DND-41 (cell line): ENCODE measurements at regions not wholly inside any gene's neighbourhood (a gene's known extent, or its start where the extent isn't known, plus 50 kb on each side); places are given as distances from the start of the nearest gene placed in this dataset.
"Not testable (repeated sequence)": the region's sequence is repeated elsewhere in the genome, so short reads cannot be mapped to it uniquely, and the experiment has no call there.

Experiments
- ATAC-seq: fragments of 200-7000 bp; cut with Tn5 transposase; 3 replicates; pipeline ENCODE4 v1.9.1; 2021; ENCODE audit warnings: low read depth; ENCODE audit not compliant: insufficient read depth
- DNase-seq: peaks from one replicate; pipeline ENCODE4 v3.0.0-alpha.2; 2020
- H2AFZ ChIP-seq: 2 replicates; pipeline ENCODE4 v1.6.0; 2012; ENCODE audit warnings: low read depth, low read length
- H3K27ac ChIP-seq: 2 replicates; pipeline ENCODE4 v1.5.1; 2012; ENCODE audit warnings: low read length, inconsistent platforms
- H3K27me3 ChIP-seq: fragments of 200-600 bp; sonication (generic); 2 replicates; pipeline ENCODE4 v1.6.0; 2012; ENCODE audit warnings: low read length, mild to moderate bottlenecking, inconsistent platforms; ENCODE audit not compliant: insufficient read depth, poor library complexity
- H3K36me3 ChIP-seq: 2 replicates; pipeline ENCODE4 v1.5.1; 2012; ENCODE audit warnings: low read length, inconsistent platforms; ENCODE audit not compliant: insufficient read depth
- H3K4me1 ChIP-seq: 2 replicates; pipeline ENCODE4 v1.5.1; 2012; ENCODE audit warnings: mild to moderate bottlenecking, low read length; ENCODE audit not compliant: insufficient read depth
- H3K4me2 ChIP-seq: 2 replicates; pipeline ENCODE4 v1.6.0; 2012; ENCODE audit warnings: mild to moderate bottlenecking, moderate library complexity, low read length, inconsistent platforms; ENCODE audit not compliant: insufficient read depth
- H3K4me3 ChIP-seq, 2 experiments: fragments of 200-600 bp in 1 of 2; shearing (Covaris generic) in 1 of 2; 2 replicates each; pipeline ENCODE4 v1.5.1; 2012 to 2016; ENCODE audit warnings: inconsistent platforms in 2 of 2, low read length in 2 of 2, mild to moderate bottlenecking in 2 of 2, low read depth in 1 of 2, moderate library complexity in 1 of 2
- H3K79me2 ChIP-seq: 2 replicates; pipeline ENCODE4 v1.6.0; 2012; ENCODE audit warnings: low read length, inconsistent platforms; ENCODE audit not compliant: insufficient read depth
- H3K9ac ChIP-seq: 2 replicates; pipeline ENCODE4 v1.6.0; 2012; ENCODE audit warnings: low read depth, mild to moderate bottlenecking, inconsistent platforms, low read length, moderate library complexity
- H3K9me3 ChIP-seq: 2 replicates; pipeline ENCODE4 v1.5.1; 2012; ENCODE audit warnings: low read length, moderate library complexity, mild to moderate bottlenecking, inconsistent platforms; ENCODE audit not compliant: insufficient read depth, severe bottlenecking
- H4K20me1 ChIP-seq: 2 replicates; pipeline ENCODE4 v1.6.0; 2012; ENCODE audit warnings: low read length; ENCODE audit not compliant: insufficient read depth
- EZH2 ChIP-seq: IDR thresholded peaks from 3 replicates; pipeline ENCODE4 v1.6.1; 2012; ENCODE audit warnings: borderline replicate concordance, low read depth, mild to moderate bottlenecking, moderate library complexity, low read length, inconsistent platforms; ENCODE audit not compliant: severe bottlenecking
- TF ChIP-seq, protein P1 (sequence below): IDR thresholded peaks from 2 replicates; pipeline ENCODE4 v1.5.1; 2012; ENCODE audit warnings: borderline replicate concordance, low read length, moderate library complexity, mild to moderate bottlenecking; ENCODE audit not compliant: poor library complexity, severe bottlenecking; ENCODE audit errors: extremely low read depth

- H3K36me3 ChIP-seq, result no peaks in the 10 kb centered on the region
- H3K27ac ChIP-seq, result no peak overlapping the region
- H3K27me3 ChIP-seq, result no peaks in the 10 kb centered on the region
- no peaks in the 10 kb centered on the region for H3K9me3 ChIP-seq
- H3K9ac ChIP-seq, result no peak overlapping the region
- TF ChIP-seq EZH2, result no peak
- TF ChIP-seq, protein P1, sequence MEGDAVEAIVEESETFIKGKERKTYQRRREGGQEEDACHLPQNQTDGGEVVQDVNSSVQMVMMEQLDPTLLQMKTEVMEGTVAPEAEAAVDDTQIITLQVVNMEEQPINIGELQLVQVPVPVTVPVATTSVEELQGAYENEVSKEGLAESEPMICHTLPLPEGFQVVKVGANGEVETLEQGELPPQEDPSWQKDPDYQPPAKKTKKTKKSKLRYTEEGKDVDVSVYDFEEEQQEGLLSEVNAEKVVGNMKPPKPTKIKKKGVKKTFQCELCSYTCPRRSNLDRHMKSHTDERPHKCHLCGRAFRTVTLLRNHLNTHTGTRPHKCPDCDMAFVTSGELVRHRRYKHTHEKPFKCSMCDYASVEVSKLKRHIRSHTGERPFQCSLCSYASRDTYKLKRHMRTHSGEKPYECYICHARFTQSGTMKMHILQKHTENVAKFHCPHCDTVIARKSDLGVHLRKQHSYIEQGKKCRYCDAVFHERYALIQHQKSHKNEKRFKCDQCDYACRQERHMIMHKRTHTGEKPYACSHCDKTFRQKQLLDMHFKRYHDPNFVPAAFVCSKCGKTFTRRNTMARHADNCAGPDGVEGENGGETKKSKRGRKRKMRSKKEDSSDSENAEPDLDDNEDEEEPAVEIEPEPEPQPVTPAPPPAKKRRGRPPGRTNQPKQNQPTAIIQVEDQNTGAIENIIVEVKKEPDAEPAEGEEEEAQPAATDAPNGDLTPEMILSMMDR, result no peak
- H4K20me1 ChIP-seq, result no peaks in the 10 kb centered on the region
- DNase-seq (no peak), ATAC-seq (no peak)
- no peaks in the 10 kb centered on the region for H3K4me1 ChIP-seq
- H3K4me2 ChIP-seq, result no peak overlapping the region
- H3K4me3 ChIP-seq, result no peak overlapping the region
- no peak overlapping the region for H2AFZ ChIP-seq
- no peaks in the 10 kb centered on the region for H3K79me2 ChIP-seq
These were observed 133.2 kb upstream of the IGFBP3 start for GRCh38 chr7:46054272-46054671.

GRCh38 chr7:46047581-46047980, 126.5 kb upstream of the IGFBP3 start:
- Histone ChIP-seq H2AFZ (no peak overlapping the region), H3K4me1 (no peaks in the 10 kb centered on the region), H3K4me3 (no peak overlapping the region), H3K9me3 (no peaks in the 10 kb centered on the region), H3K36me3 (no peaks in the 10 kb centered on the region), H3K9ac (no peak overlapping the region), H4K20me1 (no peaks in the 10 kb centered on the region), H3K4me2 (no peak overlapping the region), H3K79me2 (no peaks in the 10 kb centered on the region), H3K27me3 (no peaks in the 10 kb centered on the region), H3K27ac (no peak overlapping the region)
- TF ChIP-seq, protein P1, result no peak
- DNase-seq (no peak), ATAC-seq (no peak)

DNA sequence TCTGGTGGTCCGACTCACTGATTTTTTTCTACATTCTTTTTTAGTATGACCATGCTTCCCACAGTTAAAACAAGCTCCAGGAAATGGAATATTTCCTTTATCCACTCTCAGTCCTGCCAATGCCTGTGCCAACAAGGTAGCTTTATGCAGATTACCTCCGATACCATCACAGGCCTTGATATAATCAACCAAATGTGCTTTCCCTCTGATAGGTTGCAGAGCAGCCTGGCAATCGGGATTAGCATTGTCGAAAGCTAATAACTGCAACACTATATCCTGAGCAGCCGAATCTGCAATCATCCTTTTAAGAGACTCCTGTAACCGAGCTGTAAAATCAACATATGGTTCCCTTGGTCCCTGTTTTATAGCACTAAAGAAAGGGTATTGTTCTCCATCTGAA, 122.3 kb upstream of the IGFBP3 start:
- H3K27me3 ChIP-seq, H3K79me2 ChIP-seq, H3K27ac ChIP-seq, DNase-seq, H3K9me3 ChIP-seq, H3K4me1 ChIP-seq, H3K36me3 ChIP-seq, H3K9ac ChIP-seq, H2AFZ ChIP-seq, H4K20me1 ChIP-seq, ATAC-seq, H3K4me2 ChIP-seq, H3K4me3 ChIP-seq: not testable (repeated sequence)

- ATAC-seq, H3K4me1 ChIP-seq, H3K4me3 ChIP-seq, H3K9me3 ChIP-seq, H2AFZ ChIP-seq, H3K36me3 ChIP-seq, H4K20me1 ChIP-seq, DNase-seq, H3K79me2 ChIP-seq, H3K27ac ChIP-seq, H3K4me2 ChIP-seq, H3K27me3 ChIP-seq, H3K9ac ChIP-seq: not testable (repeated sequence)
These were observed 118.7 kb upstream of the IGFBP3 start for GRCh38 chr7:46039813-46040212.

DNA sequence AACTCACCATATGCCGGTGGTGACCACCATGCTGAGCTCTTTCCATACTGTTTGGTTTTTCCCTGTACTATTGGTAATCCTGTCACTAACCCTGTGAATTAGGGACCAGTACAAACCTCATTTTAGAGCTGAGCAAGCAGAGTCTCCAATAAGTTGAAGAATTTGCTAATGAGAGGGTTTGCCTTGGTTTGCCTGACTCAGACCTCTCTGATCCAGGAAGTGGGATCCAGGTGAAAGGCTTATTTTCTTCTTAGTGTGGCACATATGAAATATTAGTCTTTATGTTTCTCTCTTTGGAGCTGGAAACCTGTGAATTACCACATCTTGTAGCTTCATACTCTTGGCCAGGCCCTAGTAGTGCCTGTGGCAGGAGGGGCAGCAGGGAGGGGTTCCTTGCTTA, 114.1 kb upstream of the IGFBP3 start:
- Histone ChIP-seq H4K20me1 (no peaks in the 10 kb centered on the region), H3K4me2 (no peak overlapping the region), H3K9ac (no peak overlapping the region), H3K4me1 (no peaks in the 10 kb centered on the region), H3K27me3 (no peaks in the 10 kb centered on the region), H3K9me3 (no peaks in the 10 kb centered on the region), H2AFZ (no peak overlapping the region), H3K27ac (no peak overlapping the region), H3K4me3 (no peak overlapping the region), H3K36me3 (no peaks in the 10 kb centered on the region), H3K79me2 (no peaks in the 10 kb centered on the region)
- ATAC-seq, result no peak
- no peak for DNase-seq
- no peak for TF ChIP-seq EZH2
- TF ChIP-seq, protein P1, result no peak
